ENCODE measurements at regions not wholly inside any gene's neighbourhood (a gene's known extent, or its start where the extent isn't known, plus 50 kb on each side); places are given as distances from the start of the nearest gene placed in this dataset.

DNA sequence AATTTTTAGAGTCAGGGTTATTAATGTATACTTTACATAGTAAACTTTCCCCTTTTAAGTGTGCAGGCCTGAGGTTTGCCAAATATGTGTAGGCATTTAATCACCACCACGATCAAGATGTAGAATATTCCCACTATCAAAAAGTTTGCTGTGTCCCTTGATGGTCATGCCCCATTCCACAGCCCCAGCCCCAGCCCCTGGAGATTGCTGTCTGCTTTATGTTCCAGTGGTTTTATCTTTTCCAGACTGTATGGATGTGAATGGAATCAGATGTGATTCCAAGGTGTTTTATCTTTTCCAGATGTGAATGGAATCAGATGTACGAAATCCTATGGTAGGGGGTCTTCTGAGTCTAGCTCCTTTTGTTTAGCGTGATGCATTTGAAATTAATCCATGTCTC, 93.1 kb upstream of the B3GAT1 start:
- H2AFZ ChIP-seq (ENCODE audit: low read depth, low read length, poor library complexity, severe bottlenecking) = no peak overlapping the region
- no peak overlapping the region for H3K9ac ChIP-seq (ENCODE audit: low read length)
- no peak overlapping the region for H3K4me2 ChIP-seq (ENCODE audit: low read length)
- H3K27me3 ChIP-seq (ENCODE audit: insufficient read depth, low read length) = peaks cover 6% of the 10 kb centered on the region; the same call in 1 of the 2 replicates
- H3K36me3 ChIP-seq (ENCODE audit: control insufficient read depth in 1 of 2, insufficient read depth in 2 of 2, low read length in 2 of 2) = no peaks in the 10 kb centered on the region
- no peak overlapping the region for H3K27ac ChIP-seq (ENCODE audit: low read depth, low read length)
- no peak overlapping the region for H3K4me3 ChIP-seq (replicated peaks in 1 of 2; ENCODE audit: low read depth in 1 of 2, low read length in 2 of 2)
- H3K79me2 ChIP-seq (ENCODE audit: insufficient read depth, low read length) = no peaks in the 10 kb centered on the region
- DNase-seq (ENCODE audit: low read depth, low spot score) = no peak
- H3K9me2 ChIP-seq (ENCODE audit: insufficient read depth) = no peaks in the 10 kb centered on the region
- ChIA-PET POLR2A (no interaction called here), RAD21 (ENCODE audit: low non-redundant PET in 1 of 2, low total read pairs in 2 of 2, uncharacterized antibody in 2 of 2, unreplicated experiment in 2 of 2) (no interaction called here), CTCF (no interaction called here)
- no peak for ATAC-seq
- no peaks in the 10 kb centered on the region for H4K20me1 ChIP-seq (ENCODE audit: insufficient read depth)
- no TSS peak for BruUV-seq (replicated peaks)
- no peaks in the 10 kb centered on the region for H3K4me1 ChIP-seq (ENCODE audit: control insufficient read depth in 1 of 2, insufficient read depth in 2 of 2, low read length in 2 of 2)
- no peaks in the 10 kb centered on the region for H3K9me3 ChIP-seq (ENCODE audit: control insufficient read depth in 1 of 2, insufficient read depth in 1 of 2, low read depth in 1 of 2, low read length in 2 of 2)
- intact Hi-C loops (cut with micrococcal nuclease) = no loop called here
- TF ChIP-seq RAD21 (IDR thresholded peaks at IDR 0.05; ENCODE audit: low read depth) (no peak), ELF1 (IDR thresholded peaks at IDR 0.05; ENCODE audit: borderline replicate concordance, low read depth) (no peak), SRF (IDR thresholded peaks at IDR 0.05; ENCODE audit: low read depth) (no peak), YY1 (IDR thresholded peaks at IDR 0.05; ENCODE audit: extremely low read depth, insufficient replicate concordance, low read depth, low read length) (no peak)
- TF ChIP-seq, protein P1, sequence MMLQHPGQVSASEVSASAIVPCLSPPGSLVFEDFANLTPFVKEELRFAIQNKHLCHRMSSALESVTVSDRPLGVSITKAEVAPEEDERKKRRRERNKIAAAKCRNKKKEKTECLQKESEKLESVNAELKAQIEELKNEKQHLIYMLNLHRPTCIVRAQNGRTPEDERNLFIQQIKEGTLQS (IDR thresholded peaks at IDR 0.05) = no peak

DNA sequence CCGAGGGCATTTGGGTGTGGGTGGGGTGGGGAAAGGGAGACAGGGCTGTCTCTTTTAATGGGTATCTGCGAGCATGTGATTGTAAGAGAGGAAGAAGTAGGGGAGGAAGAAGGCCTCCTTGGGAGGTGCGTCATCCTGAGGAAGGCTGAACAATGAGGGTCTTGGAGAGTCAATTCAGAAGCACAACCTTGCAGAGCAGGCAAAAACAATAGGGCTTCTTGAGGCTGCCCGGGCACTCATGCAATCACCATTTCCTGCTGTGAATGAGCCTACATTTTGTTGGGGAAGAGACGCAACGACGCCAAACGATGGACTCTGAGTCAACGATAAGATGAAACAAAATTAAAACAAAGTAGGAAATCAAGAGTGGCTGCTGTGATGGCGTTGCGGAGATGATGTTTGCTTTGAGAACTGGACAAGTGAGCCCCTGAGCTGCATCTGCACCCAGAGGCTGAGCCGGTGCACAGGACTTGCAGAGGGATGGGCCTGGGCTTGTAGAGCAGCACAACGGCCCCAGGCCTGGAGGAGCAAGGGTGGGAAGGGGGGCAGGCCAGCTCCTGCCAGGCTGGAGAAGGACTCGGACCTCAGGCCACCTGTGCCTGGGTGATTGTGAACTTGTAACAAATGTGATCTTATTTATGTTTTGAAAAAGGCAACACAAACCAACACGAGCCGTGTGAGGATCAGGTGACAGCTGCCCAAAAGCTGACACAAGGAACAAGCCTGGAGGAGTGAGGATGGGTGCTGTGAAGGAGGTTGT, 92.3 kb upstream of the B3GAT1 start:
- RAD21 ChIA-PET (ENCODE audit: low non-redundant PET in 1 of 2, low total read pairs in 2 of 2, uncharacterized antibody in 2 of 2, unreplicated experiment in 2 of 2) = no interaction called here
- H3K4me3 ChIP-seq (replicated peaks in 1 of 2; ENCODE audit: low read depth in 1 of 2, low read length in 2 of 2) = no peak overlapping the region
- H3K27me3 ChIP-seq (ENCODE audit: insufficient read depth, low read length) = peaks cover 6% of the 10 kb centered on the region; the same call in 1 of the 2 replicates
- POLR2A ChIA-PET = no interaction called here
- H3K9ac ChIP-seq (ENCODE audit: low read length) = no peak overlapping the region
- H4K20me1 ChIP-seq (ENCODE audit: insufficient read depth) = no peaks in the 10 kb centered on the region
- no peak overlapping the region for H3K27ac ChIP-seq (ENCODE audit: low read depth, low read length)
- H3K4me2 ChIP-seq (ENCODE audit: low read length) = no peak overlapping the region
- no peaks in the 10 kb centered on the region for H3K79me2 ChIP-seq (ENCODE audit: insufficient read depth, low read length)
- no TSS peak for BruUV-seq (replicated peaks)
- H3K4me1 ChIP-seq (ENCODE audit: control insufficient read depth in 1 of 2, insufficient read depth in 2 of 2, low read length in 2 of 2) = no peaks in the 10 kb centered on the region
- H3K9me3 ChIP-seq (ENCODE audit: control insufficient read depth in 1 of 2, insufficient read depth in 1 of 2, low read depth in 1 of 2, low read length in 2 of 2) = no peaks in the 10 kb centered on the region
- CTCF ChIA-PET = no interaction called here
- no peak for ATAC-seq
- H3K36me3 ChIP-seq (ENCODE audit: control insufficient read depth in 1 of 2, insufficient read depth in 2 of 2, low read length in 2 of 2) = no peaks in the 10 kb centered on the region
- no peaks in the 10 kb centered on the region for H3K9me2 ChIP-seq (ENCODE audit: insufficient read depth)
- H2AFZ ChIP-seq (ENCODE audit: low read depth, low read length, poor library complexity, severe bottlenecking) = no peak overlapping the region
- intact Hi-C loops (cut with micrococcal nuclease) = no loop called here
- no peak for DNase-seq (ENCODE audit: low read depth, low spot score)
- TF ChIP-seq, protein P1 (IDR thresholded peaks at IDR 0.05) = no peak
- TF ChIP-seq TCF7L2 (IDR thresholded peaks at IDR 0.05; ENCODE audit: borderline replicate concordance, extremely low read depth, insufficient read depth, insufficient read length) (no peak), YY1 (IDR thresholded peaks at IDR 0.05; ENCODE audit: extremely low read depth, insufficient replicate concordance, low read depth, low read length) (no peak), ZNF274 (IDR thresholded peaks at IDR 0.05; ENCODE audit: low read depth, low read length) (no peak), MAX (IDR thresholded peaks at IDR 0.05) (no peak), POLR2AphosphoS5 (IDR thresholded peaks at IDR 0.05; ENCODE audit: low read depth, low read length) (no peak), ZBTB33 (IDR thresholded peaks at IDR 0.05; ENCODE audit: extremely low read depth, insufficient replicate concordance, low read length) (no peak), CBX3 (IDR thresholded peaks at IDR 0.05; ENCODE audit: low read depth) (no peak)
- TF ChIP-seq, protein P2, sequence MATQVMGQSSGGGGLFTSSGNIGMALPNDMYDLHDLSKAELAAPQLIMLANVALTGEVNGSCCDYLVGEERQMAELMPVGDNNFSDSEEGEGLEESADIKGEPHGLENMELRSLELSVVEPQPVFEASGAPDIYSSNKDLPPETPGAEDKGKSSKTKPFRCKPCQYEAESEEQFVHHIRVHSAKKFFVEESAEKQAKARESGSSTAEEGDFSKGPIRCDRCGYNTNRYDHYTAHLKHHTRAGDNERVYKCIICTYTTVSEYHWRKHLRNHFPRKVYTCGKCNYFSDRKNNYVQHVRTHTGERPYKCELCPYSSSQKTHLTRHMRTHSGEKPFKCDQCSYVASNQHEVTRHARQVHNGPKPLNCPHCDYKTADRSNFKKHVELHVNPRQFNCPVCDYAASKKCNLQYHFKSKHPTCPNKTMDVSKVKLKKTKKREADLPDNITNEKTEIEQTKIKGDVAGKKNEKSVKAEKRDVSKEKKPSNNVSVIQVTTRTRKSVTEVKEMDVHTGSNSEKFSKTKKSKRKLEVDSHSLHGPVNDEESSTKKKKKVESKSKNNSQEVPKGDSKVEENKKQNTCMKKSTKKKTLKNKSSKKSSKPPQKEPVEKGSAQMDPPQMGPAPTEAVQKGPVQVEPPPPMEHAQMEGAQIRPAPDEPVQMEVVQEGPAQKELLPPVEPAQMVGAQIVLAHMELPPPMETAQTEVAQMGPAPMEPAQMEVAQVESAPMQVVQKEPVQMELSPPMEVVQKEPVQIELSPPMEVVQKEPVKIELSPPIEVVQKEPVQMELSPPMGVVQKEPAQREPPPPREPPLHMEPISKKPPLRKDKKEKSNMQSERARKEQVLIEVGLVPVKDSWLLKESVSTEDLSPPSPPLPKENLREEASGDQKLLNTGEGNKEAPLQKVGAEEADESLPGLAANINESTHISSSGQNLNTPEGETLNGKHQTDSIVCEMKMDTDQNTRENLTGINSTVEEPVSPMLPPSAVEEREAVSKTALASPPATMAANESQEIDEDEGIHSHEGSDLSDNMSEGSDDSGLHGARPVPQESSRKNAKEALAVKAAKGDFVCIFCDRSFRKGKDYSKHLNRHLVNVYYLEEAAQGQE (IDR thresholded peaks at IDR 0.05; ENCODE audit: low read depth) = no peak

Measured in HCT116 (cell line).